ENCODE measurements at regions not wholly inside any gene's neighbourhood (a gene's known extent, or its start where the extent isn't known, plus 50 kb on each side); places are given as distances from the start of the nearest gene placed in this dataset.

DNA sequence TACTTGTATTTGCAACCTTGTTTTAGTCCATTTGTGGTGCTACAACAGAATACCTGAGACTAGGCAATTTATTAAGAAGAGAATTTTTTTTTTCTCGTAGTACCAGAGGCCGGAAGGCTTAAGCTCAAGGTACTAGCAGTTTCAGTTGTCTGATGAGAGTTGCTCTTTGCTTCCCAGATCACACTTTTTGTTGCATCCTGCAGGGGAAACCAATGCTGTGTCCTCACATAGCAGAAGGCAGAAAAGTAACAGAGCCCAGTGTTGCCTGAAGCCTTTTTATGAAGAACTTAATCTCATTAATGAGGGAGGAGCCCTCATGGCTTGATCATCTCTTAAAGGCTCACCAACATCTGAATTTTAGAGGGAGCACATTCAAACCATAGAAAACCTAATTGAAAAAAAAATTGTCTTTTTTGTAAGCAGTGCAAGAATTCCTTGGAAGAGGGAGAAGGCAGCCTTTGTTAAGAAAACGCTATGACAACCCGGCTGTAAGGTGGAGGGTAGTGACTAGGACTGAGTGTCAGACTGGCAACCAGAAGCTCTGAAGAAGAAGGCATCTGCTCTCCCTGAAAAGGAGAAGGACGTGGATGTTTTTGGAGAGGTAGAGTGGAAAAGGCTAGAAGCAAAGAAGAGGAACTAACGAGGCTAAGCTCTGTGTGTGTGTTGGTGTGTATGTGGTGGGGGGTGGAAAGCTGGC lies 1245.3 kb downstream of the ROBO2 start:
- dilution Hi-C loops (cut with MboI; ENCODE audit: extremely low pct_ligation_motif_present, low sequenced_read_pairs) (no loop called here), intact Hi-C loops (cut with micrococcal nuclease) (no loop called here)
- no TSS peak for BruUV-seq (replicated peaks)
- no peak overlapping the region for H3K4me2 ChIP-seq (ENCODE audit: insufficient read depth, low read length)
- no peak for DNase-seq (ENCODE audit: low read depth, low spot score)
- ChIA-PET CTCF (no interaction called here), POLR2A (no interaction called here)
- no peak overlapping the region for H2AFZ ChIP-seq (ENCODE audit: low read depth, low read length)
- H3K4me1 ChIP-seq (ENCODE audit: control insufficient read depth, extremely low read depth, insufficient read depth, low read length) = no peaks in the 10 kb centered on the region
- no peaks in the 10 kb centered on the region for H3K9me3 ChIP-seq (replicated peaks; ENCODE audit: control insufficient read depth, insufficient read depth, low read length)
- no peaks in the 10 kb centered on the region for H4K20me1 ChIP-seq (replicated peaks; ENCODE audit: control insufficient read depth, extremely low read depth, insufficient read depth, low read length)
- no peaks in the 10 kb centered on the region for H3K27me3 ChIP-seq (ENCODE audit: control insufficient read depth in 2 of 2, insufficient read depth in 2 of 2, low read length in 2 of 2)
- no peak overlapping the region for H3K9ac ChIP-seq (replicated peaks; ENCODE audit: extremely low read depth, insufficient read depth, low read length)
- no peaks in the 10 kb centered on the region for H3K36me3 ChIP-seq (ENCODE audit: control insufficient read depth in 2 of 2, extremely low read depth in 1 of 2, insufficient read depth in 2 of 2, low read length in 2 of 2)
- H3K27ac ChIP-seq (ENCODE audit: insufficient read depth, low read depth, low read length) = no peak overlapping the region
- FAIRE-seq = no peak
- H3K79me2 ChIP-seq (ENCODE audit: control insufficient read depth, insufficient read depth, low read length) = no peaks in the 10 kb centered on the region
- no peak overlapping the region for H3K4me3 ChIP-seq (replicated peaks in 1 of 3; ENCODE audit: insufficient read depth in 1 of 3, low read depth in 1 of 3, low read length in 3 of 3)
- TF ChIP-seq EZH2 (IDR thresholded peaks at IDR 0.05; ENCODE audit: borderline replicate concordance, low read depth, low read length, severe bottlenecking) (no peak), JUN (IDR thresholded peaks at IDR 0.05; ENCODE audit: borderline replicate concordance, insufficient read depth, insufficient read length, low read depth) (no peak), GATA2 (IDR thresholded peaks at IDR 0.05; ENCODE audit: insufficient read depth, insufficient read length, low read depth, low read length) (no peak), POLR2AphosphoS5 (IDR thresholded peaks at IDR 0.05; ENCODE audit: insufficient read depth, low read depth, low read length) (no peak), POLR2A (IDR thresholded peaks at IDR 0.05; ENCODE audit: low read depth, low read length) (no peak), MYC (IDR thresholded peaks at IDR 0.05; ENCODE audit: low read depth, low read length) (no peak), FOS (IDR thresholded peaks at IDR 0.05; ENCODE audit: borderline replicate concordance, insufficient read depth, low read length) (no peak)
- TF ChIP-seq, protein P1, sequence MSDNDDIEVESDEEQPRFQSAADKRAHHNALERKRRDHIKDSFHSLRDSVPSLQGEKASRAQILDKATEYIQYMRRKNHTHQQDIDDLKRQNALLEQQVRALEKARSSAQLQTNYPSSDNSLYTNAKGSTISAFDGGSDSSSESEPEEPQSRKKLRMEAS (IDR thresholded peaks at IDR 0.05; ENCODE audit: insufficient read depth, insufficient read length) = no peak
- TF ChIP-seq, protein P2, sequence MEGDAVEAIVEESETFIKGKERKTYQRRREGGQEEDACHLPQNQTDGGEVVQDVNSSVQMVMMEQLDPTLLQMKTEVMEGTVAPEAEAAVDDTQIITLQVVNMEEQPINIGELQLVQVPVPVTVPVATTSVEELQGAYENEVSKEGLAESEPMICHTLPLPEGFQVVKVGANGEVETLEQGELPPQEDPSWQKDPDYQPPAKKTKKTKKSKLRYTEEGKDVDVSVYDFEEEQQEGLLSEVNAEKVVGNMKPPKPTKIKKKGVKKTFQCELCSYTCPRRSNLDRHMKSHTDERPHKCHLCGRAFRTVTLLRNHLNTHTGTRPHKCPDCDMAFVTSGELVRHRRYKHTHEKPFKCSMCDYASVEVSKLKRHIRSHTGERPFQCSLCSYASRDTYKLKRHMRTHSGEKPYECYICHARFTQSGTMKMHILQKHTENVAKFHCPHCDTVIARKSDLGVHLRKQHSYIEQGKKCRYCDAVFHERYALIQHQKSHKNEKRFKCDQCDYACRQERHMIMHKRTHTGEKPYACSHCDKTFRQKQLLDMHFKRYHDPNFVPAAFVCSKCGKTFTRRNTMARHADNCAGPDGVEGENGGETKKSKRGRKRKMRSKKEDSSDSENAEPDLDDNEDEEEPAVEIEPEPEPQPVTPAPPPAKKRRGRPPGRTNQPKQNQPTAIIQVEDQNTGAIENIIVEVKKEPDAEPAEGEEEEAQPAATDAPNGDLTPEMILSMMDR (IDR thresholded peaks at IDR 0.05; ENCODE audit: extremely low read depth in 1 of 2, insufficient read depth in 1 of 2, low read depth in 1 of 2, low read length in 2 of 2) = no peak
- no peaks in the 10 kb centered on the region for H3K9me1 ChIP-seq (replicated peaks; ENCODE audit: control insufficient read depth, extremely low read depth, insufficient read depth, low read length)

Measured in endothelial cell of umbilical vein (primary cell).